NCI-H2196 (cell line): ENCODE measurements at regions not wholly inside any gene's neighbourhood (a gene's known extent, or its start where the extent isn't known, plus 50 kb on each side); places are given as distances from the start of the nearest gene placed in this dataset.

Experiments
- DNase-seq: peaks from one replicate; lab custom pipeline; 2025; ENCODE audit not compliant: unreplicated experiment; lab: John Stamatoyannopoulos, UW

DNA sequence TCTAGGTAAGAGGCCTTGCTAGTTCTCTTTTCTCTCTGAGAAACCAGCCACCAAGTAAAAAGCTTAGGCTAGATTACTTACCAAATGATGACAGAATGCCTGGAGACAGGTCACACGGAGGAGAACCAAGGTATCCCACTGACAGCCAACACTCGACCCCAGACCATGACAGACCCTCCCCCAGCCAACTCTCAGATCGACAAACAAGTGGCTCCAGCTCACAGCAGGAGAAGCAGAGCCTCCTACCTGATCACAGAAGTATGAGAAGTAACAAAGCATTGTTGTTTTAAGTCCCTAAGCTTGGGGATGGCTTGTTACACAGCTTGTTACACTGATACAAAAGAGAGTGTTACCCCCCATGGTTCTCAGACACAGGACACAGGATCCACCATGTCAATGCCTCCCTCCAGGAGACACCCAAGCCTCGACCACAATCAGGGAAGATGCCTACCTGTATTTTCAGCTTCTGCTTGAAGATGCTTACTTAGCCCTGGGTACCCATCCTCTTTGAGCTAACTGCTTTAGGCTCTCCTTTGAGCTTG lies 423.8 kb upstream of the JARID2 start:
- DNase-seq = no peak

DNA sequence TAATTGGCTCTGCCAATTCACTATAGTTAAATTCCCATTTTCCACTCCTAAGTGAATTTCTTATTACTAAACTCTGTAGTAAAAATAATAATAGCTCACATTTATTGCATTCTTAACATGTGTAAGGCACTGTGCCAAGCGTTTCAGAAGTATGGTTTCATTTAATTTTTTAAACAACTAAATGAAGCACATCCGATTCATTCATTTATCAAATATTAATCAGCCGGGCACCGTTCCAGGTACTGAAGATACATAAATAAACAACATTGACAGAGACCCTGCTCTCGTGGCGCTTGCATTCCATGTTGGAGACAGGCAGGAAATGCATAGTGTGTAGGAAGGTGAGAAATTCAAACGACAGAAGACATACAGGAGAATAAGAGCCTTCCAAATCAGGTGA lies 423.2 kb upstream of the JARID2 start:
- DNase-seq = no peak

DNA sequence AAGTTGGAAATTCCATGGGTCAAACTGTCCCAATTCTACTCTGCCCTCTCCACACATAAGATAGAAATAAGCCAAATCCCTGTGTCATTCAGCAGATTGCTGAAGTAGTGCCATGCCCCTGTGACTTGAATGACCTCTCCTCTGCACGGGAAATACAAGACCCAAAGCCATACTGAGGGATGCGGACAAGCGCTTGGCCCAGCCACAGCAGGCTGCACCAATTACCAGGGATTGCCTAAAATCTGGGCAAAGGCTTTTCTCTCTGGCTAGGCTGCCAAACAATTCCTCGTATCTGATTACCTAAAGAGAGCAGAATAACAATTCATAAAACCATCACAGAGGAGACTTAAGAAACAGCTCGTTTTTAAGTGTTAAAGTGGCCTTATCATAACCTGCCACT lies 421.8 kb upstream of the JARID2 start:
- no peak for DNase-seq

GRCh38 chr6:14824484-14825275 lies 421.2 kb upstream of the JARID2 start:
- no peak for DNase-seq

GRCh38 chr6:14826456-14826855 lies 419.4 kb upstream of the JARID2 start:
- no peak for DNase-seq

DNA sequence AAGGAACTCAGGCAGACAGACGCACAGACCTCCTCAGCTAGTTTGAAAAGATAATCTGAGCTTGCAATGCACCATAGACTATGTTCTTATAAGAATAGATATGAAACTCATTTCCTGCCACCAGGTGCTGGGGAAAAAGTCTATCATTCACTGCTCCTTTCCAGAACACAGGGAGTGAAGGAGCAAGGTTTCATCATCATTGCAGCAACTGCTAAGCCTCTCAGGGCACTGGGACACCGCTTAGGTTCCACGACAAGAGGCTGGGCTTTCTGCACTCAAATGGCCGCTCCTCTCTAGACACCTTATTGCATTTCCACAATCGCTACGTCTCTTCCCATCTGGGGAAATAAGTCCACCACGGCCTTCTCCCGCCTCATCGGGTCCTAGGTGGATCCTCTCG lies 418.5 kb upstream of the JARID2 start:
- no peak for DNase-seq

- no peak for DNase-seq
Observed at GRCh38 chr6:14828201-14828611, 417.7 kb upstream of the JARID2 start.

GRCh38 chr6:14831070-14831469 lies 414.8 kb upstream of the JARID2 start:
- no peak for DNase-seq

DNA sequence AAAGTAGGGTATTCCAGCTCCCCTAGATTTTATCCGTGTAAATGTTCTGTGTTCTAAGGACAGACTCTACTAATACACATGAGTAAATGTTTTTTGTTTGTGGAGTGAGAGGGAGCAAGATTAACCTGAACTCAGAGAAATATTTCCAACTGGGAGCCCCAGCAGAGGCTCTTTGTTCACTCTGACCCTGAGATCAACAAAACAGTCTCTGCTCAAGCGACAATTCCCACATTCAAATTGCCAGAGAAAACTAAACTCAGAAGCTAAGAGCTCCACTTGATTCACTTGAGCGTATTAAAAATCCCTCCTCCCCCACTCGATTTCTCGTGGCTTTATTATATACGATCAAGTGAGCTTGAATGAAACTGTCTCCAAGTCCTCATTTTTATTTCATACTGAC lies 413.9 kb upstream of the JARID2 start:
- no peak for DNase-seq

DNA sequence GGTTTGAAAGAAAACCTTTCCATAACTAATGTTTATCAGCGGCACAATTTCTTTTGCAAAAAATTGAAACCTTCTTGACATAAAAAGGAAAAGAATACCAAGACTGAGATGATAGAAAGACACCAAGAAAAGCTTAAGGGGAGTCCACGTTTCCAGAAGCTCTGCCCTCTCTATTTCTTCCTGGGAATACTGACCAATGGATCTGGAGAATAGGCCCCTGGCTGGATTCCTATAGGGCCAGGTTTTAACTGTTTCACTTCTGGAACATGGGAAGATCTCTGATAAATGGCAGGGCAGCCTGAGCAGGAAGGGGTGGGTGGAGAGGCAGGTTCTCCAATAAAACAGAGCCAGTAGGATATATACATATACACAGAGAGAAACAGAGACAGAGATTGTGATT lies 413.4 kb upstream of the JARID2 start:
- DNase-seq = no peak

GRCh38 chr6:14834851-14835530 lies 410.9 kb upstream of the JARID2 start:
- DNase-seq = no peak

DNA sequence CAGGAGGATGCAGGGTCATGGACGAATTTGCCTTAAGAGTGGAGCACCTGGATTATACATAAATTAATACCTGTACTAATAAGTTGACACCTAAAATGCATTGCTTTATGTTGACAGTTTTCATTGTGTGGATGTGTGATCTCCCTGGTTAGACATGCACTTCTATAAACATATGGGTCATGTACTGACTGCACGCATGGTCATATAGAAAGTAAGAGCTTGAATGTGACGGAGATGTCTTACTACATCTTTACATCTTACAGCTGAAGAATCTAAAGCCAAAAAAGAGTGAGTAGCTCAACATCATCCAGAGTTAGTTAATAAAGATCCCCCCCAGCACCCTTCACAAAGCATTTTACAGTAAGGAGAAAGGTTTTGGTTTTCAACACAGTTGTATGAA lies 408.4 kb upstream of the JARID2 start:
- no peak for DNase-seq

- DNase-seq = no peak
Observed at GRCh38 chr6:14838133-14838583, 407.7 kb upstream of the JARID2 start.

GRCh38 chr6:14841901-14842421 lies 403.9 kb upstream of the JARID2 start:
- no peak for DNase-seq

DNA sequence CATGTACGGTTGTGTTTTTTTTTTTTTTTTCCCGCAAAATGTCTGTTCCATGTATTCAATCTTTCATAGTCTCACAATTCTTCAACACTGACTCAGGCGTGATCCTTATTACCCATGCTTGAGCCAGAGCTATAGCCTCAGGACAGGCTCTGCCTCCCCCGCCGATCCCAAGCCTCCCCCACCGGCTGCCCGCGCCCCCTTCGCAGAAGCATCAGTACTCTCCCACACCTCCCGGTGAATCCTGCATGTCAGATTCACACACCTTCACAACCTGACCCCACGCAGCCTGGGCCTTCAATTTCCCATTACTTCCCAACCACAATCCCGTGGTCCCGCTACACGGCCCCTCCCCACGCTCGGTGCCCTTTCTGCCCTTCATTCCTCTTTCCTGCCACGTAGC lies 401.5 kb upstream of the JARID2 start:
- DNase-seq = no peak

- no peak for DNase-seq
Observed at GRCh38 chr6:14848019-14848418, 397.9 kb upstream of the JARID2 start.

GRCh38 chr6:14849185-14849584 lies 396.7 kb upstream of the JARID2 start:
- no peak for DNase-seq

DNA sequence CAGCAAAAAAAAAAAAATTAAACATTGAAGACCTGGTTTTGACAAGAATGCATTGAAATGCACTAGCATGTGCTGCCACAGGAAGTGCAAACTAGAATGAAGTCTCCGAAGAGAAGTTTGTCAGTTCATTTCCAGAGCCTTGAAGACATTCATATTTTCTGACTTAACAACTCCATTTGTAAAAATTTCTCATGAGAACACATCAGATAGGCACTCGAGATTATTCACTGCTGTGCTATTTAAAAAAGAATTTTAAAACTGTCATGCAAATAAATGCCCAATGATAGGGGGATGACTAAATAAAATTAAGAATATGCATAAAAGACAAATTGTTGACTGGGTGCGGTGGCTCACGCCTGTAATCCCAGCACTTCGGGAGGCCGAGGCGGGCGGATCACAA lies 394.6 kb upstream of the JARID2 start:
- no peak for DNase-seq

DNA sequence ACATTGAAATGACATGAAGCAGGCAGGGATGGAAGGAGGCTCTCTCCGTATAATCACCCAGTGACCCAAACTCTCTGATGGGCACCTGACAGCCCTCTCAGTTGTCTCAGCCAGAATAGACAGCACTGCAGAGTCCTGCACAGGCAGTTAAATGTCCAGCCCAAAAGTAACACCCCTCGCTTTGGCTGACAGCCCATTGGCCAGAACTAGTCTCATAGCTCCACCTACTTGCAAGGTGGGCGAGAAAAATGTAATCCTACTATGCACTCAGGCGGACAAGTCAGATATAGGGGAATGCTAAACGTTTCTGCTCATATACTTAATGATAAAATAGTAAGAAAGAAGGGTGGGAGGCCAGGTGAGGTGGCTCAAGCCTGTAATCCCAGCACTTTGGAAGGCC lies 393.5 kb upstream of the JARID2 start:
- no peak for DNase-seq

DNA sequence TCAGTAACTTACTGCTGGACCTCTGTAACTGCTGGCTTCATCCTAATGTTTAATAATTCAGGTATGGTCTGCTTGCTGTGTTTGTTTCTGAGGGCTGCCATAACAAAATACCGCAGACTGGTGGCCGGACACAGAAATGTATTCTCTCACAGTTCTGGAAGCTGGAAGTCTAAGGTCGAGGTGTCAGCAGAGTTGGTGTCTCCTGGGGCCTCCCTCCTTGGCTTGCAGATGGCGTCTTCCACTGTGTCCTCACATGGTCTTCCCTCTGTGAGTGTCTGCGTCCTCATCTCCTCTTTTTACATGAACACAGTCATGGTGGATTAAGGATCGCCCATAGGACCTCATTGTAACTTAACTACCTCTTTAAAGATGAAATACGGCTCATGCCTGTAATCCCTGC lies 389.7 kb upstream of the JARID2 start:
- no peak for DNase-seq

GRCh38 chr6:14857001-14857400 lies 388.9 kb upstream of the JARID2 start:
- DNase-seq = no peak

GRCh38 chr6:14857501-14857900 lies 388.4 kb upstream of the JARID2 start:
- DNase-seq = no peak
